ENCODE measurements at regions not wholly inside any gene's neighbourhood (a gene's known extent, or its start where the extent isn't known, plus 50 kb on each side); places are given as distances from the start of the nearest gene placed in this dataset.

DNA sequence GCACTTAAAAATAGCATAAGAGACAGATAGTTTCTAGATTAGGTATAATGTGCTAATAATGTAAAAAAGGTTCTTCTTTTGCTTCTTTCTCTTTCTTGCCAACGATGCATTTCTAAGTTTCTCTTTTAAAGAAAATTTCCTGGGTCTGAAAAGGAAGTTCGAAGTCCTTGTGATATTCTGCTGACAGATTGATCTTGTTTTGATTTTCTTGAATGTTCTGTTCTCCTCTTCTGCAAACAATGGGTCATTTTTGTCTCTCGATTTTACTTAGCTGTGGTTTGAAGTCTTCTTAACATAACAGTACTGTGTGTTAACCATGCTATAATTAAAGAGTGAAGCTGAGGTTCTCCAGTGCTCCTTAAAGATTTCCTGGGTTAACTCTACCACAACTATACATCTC, 61.1 kb upstream of the ACYP2 start:
- TF ChIP-seq, protein P1, sequence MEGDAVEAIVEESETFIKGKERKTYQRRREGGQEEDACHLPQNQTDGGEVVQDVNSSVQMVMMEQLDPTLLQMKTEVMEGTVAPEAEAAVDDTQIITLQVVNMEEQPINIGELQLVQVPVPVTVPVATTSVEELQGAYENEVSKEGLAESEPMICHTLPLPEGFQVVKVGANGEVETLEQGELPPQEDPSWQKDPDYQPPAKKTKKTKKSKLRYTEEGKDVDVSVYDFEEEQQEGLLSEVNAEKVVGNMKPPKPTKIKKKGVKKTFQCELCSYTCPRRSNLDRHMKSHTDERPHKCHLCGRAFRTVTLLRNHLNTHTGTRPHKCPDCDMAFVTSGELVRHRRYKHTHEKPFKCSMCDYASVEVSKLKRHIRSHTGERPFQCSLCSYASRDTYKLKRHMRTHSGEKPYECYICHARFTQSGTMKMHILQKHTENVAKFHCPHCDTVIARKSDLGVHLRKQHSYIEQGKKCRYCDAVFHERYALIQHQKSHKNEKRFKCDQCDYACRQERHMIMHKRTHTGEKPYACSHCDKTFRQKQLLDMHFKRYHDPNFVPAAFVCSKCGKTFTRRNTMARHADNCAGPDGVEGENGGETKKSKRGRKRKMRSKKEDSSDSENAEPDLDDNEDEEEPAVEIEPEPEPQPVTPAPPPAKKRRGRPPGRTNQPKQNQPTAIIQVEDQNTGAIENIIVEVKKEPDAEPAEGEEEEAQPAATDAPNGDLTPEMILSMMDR (IDR thresholded peaks at IDR 0.05): no peak
- no peak for TF ChIP-seq REST (IDR thresholded peaks at IDR 0.05; ENCODE audit: insufficient read depth in 1 of 2, low read depth in 2 of 2, low read length in 1 of 2)
- no peak for TF ChIP-seq POLR2AphosphoS5 (IDR thresholded peaks at IDR 0.05; ENCODE audit: low read depth, low read length)
- TF ChIP-seq SIN3A (IDR thresholded peaks at IDR 0.05; ENCODE audit: borderline replicate concordance, insufficient read depth, low read depth, low read length): no peak
- no peak for TF ChIP-seq TCF7L2 (IDR thresholded peaks at IDR 0.05; ENCODE audit: low read depth, low read length)

All from Panc1 (cell line).